WTC11 (cell line): ENCODE measurements at regions not wholly inside any gene's neighbourhood (a gene's known extent, or its start where the extent isn't known, plus 50 kb on each side); places are given as distances from the start of the nearest gene placed in this dataset.

Experiments used
- ATAC-seq: fragments of 200-7000 bp; cut with Tn5 transposase; 2 replicates; pipeline ENCODE4 v1.10.0; 2021; ENCODE audit warnings: mild to moderate bottlenecking, moderate library complexity
- CTCF ChIA-PET: fragments of 300-600 bp; sonication (Branson Sonifier 250); formaldehyde crosslinking; loops from one replicate; lab custom pipeline; 2021; ENCODE audit warnings: antibody characterized with exemption; lab: Charles Lee
- POLR2A ChIA-PET: fragments of 350-600 bp; sonication (Branson Sonifier 250); formaldehyde crosslinking; loops from one replicate; lab custom pipeline; 2021; ENCODE audit warnings: antibody characterized with exemption; lab: Charles Lee
- DNase-seq: peaks from one replicate; pipeline ENCODE4 v3.0.0; 2021; ENCODE audit warnings: low spot score
- H3K27ac Mint-ChIP-seq: 2 replicates; pipeline ENCODE4 v1.8.0; 2021; ENCODE audit warnings: mixed read lengths
- H3K27me3 Mint-ChIP-seq: 2 replicates; pipeline ENCODE4 v1.8.0; 2021; ENCODE audit warnings: low read depth, mild to moderate bottlenecking, moderate library complexity, mixed read lengths
- H3K36me3 Mint-ChIP-seq: 2 replicates; pipeline ENCODE4 v1.8.0; 2021; ENCODE audit warnings: mixed read lengths
- H3K4me1 Mint-ChIP-seq: 2 replicates; pipeline ENCODE4 v1.8.0; 2022; ENCODE audit warnings: mixed read lengths
- H3K4me3 Mint-ChIP-seq: 2 replicates; pipeline ENCODE4 v1.8.0; 2021; ENCODE audit warnings: mild to moderate bottlenecking, moderate library complexity, mixed read lengths
- H3K9me3 Mint-ChIP-seq: 2 replicates; pipeline ENCODE4 v1.8.0; 2021; ENCODE audit warnings: mixed read lengths
- CREB1 ChIP-seq: sonication (generic); formaldehyde crosslinking; IDR thresholded peaks from 2 replicates; pipeline ENCODE4 v1.8.0; 2023; ENCODE audit warnings: mild to moderate bottlenecking, missing genetic modification reagents
- CREM ChIP-seq: sonication (generic); formaldehyde crosslinking; IDR thresholded peaks from 2 replicates; pipeline ENCODE4 v1.8.1; 2022; ENCODE audit warnings: mild to moderate bottlenecking, missing genetic modification reagents, moderate library complexity
- ETV6 ChIP-seq: sonication (generic); formaldehyde crosslinking; IDR thresholded peaks from 2 replicates; pipeline ENCODE4 v1.8.1; 2022; ENCODE audit warnings: mild to moderate bottlenecking, missing genetic modification reagents
- FOXP1 ChIP-seq: sonication (generic); formaldehyde crosslinking; IDR thresholded peaks from 2 replicates; pipeline ENCODE4 v1.8.0; 2022; ENCODE audit warnings: missing genetic modification reagents, mild to moderate bottlenecking, moderate library complexity, borderline replicate concordance
- GABPB1 ChIP-seq: sonication (generic); formaldehyde crosslinking; IDR thresholded peaks from 2 replicates; pipeline ENCODE4 v1.8.1; 2023; ENCODE audit warnings: mild to moderate bottlenecking, missing genetic modification reagents
- GTF2I ChIP-seq: fragments of 250-450 bp; sonication (Bioruptor Pico); conservative IDR thresholded peaks from 2 replicates; pipeline ENCODE4 v1.4.0; 2021; ENCODE audit warnings: mild to moderate bottlenecking
- MXD4 ChIP-seq: fragments of 250-450 bp; sonication (Bioruptor Pico); IDR thresholded peaks from 2 replicates; pipeline ENCODE4 v1.8.0; 2021; ENCODE audit warnings: mild to moderate bottlenecking, moderate library complexity, borderline replicate concordance
- MYBL2 ChIP-seq: sonication (generic); formaldehyde crosslinking; IDR thresholded peaks from 2 replicates; pipeline ENCODE4 v1.8.1; 2023; ENCODE audit warnings: mild to moderate bottlenecking, moderate library complexity, missing genetic modification reagents
- NFYB ChIP-seq: sonication (generic); formaldehyde crosslinking; conservative IDR thresholded peaks from 2 replicates; pipeline ENCODE4 v1.8.0; 2022; ENCODE audit warnings: low read depth, missing genetic modification reagents
- NR1H2 ChIP-seq: sonication (generic); formaldehyde crosslinking; IDR thresholded peaks from 2 replicates; pipeline ENCODE4 v1.9.0; 2021; ENCODE audit warnings: mild to moderate bottlenecking, moderate library complexity, missing genetic modification reagents
- SMAD3 ChIP-seq: sonication (generic); formaldehyde crosslinking; IDR thresholded peaks from 2 replicates; pipeline ENCODE4 v1.8.0; 2022; ENCODE audit warnings: missing genetic modification reagents, mild to moderate bottlenecking, borderline replicate concordance
- SMAD4 ChIP-seq: sonication (generic); formaldehyde crosslinking; IDR thresholded peaks from 2 replicates; pipeline ENCODE4 v1.8.0; 2022; ENCODE audit warnings: mild to moderate bottlenecking, missing genetic modification reagents
- ZNF219 ChIP-seq: sonication (generic); formaldehyde crosslinking; IDR thresholded peaks from 2 replicates; pipeline ENCODE4 v1.8.0; 2023; ENCODE audit warnings: missing genetic modification reagents, mild to moderate bottlenecking, borderline replicate concordance
- TF ChIP-seq, protein P1 (sequence below): fragments of 250-450 bp; sonication (Bioruptor Pico); IDR thresholded peaks from 2 replicates; pipeline ENCODE4 v1.9.0; 2021; ENCODE audit warnings: mild to moderate bottlenecking
- TF ChIP-seq, protein P2 (sequence below): fragments of 250-450 bp; sonication (Bioruptor Pico); IDR thresholded peaks from 2 replicates; pipeline ENCODE4 v1.8.0; 2021; ENCODE audit warnings: mild to moderate bottlenecking
- TF ChIP-seq, protein P3 (sequence below): sonication (generic); formaldehyde crosslinking; IDR thresholded peaks from 2 replicates; pipeline ENCODE4 v1.8.1; 2022; ENCODE audit warnings: low read depth, missing genetic modification reagents, borderline replicate concordance
- TF ChIP-seq, protein P4 (sequence below): sonication (generic); formaldehyde crosslinking; conservative IDR thresholded peaks from 2 replicates; pipeline ENCODE4 v1.8.1; 2023; ENCODE audit warnings: mild to moderate bottlenecking, low read depth, missing genetic modification reagents, moderate library complexity
- TF ChIP-seq, protein P5 (sequence below): sonication (generic); formaldehyde crosslinking; IDR thresholded peaks from 2 replicates; pipeline ENCODE4 v1.8.1; 2023; ENCODE audit warnings: mild to moderate bottlenecking, missing genetic modification reagents, moderate library complexity
- TF ChIP-seq, protein P6 (sequence below): sonication (generic); formaldehyde crosslinking; IDR thresholded peaks from 2 replicates; pipeline ENCODE4 v1.8.0; 2022; ENCODE audit warnings: mild to moderate bottlenecking, missing genetic modification reagents

DNA sequence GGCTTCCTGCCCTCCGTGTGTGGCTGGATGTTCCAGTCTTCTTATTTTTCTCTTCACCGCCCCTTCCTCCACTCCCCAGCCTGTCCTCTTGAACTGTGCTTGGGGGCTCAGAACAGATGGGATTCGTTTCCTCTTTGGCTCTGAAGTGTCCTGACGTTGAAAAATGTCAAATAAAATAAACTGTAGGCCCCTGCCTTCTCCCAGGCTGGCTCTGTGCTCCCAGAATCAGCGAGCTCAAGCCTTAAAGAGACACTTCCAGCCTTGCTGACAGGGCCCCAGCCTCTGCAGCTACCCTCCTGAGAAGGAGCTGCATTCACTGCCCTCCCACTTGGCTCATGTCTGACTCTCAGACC is 104.2 kb upstream of the IPO9 start (continued):
- TF ChIP-seq, protein P1, sequence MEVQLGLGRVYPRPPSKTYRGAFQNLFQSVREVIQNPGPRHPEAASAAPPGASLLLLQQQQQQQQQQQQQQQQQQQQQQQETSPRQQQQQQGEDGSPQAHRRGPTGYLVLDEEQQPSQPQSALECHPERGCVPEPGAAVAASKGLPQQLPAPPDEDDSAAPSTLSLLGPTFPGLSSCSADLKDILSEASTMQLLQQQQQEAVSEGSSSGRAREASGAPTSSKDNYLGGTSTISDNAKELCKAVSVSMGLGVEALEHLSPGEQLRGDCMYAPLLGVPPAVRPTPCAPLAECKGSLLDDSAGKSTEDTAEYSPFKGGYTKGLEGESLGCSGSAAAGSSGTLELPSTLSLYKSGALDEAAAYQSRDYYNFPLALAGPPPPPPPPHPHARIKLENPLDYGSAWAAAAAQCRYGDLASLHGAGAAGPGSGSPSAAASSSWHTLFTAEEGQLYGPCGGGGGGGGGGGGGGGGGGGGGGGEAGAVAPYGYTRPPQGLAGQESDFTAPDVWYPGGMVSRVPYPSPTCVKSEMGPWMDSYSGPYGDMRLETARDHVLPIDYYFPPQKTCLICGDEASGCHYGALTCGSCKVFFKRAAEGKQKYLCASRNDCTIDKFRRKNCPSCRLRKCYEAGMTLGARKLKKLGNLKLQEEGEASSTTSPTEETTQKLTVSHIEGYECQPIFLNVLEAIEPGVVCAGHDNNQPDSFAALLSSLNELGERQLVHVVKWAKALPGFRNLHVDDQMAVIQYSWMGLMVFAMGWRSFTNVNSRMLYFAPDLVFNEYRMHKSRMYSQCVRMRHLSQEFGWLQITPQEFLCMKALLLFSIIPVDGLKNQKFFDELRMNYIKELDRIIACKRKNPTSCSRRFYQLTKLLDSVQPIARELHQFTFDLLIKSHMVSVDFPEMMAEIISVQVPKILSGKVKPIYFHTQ (CRISPR knock-in tag): no peak
- TF ChIP-seq, protein P2, sequence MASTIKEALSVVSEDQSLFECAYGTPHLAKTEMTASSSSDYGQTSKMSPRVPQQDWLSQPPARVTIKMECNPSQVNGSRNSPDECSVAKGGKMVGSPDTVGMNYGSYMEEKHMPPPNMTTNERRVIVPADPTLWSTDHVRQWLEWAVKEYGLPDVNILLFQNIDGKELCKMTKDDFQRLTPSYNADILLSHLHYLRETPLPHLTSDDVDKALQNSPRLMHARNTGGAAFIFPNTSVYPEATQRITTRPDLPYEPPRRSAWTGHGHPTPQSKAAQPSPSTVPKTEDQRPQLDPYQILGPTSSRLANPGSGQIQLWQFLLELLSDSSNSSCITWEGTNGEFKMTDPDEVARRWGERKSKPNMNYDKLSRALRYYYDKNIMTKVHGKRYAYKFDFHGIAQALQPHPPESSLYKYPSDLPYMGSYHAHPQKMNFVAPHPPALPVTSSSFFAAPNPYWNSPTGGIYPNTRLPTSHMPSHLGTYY (CRISPR knock-in tag): no peak
- TF ChIP-seq, protein P3, sequence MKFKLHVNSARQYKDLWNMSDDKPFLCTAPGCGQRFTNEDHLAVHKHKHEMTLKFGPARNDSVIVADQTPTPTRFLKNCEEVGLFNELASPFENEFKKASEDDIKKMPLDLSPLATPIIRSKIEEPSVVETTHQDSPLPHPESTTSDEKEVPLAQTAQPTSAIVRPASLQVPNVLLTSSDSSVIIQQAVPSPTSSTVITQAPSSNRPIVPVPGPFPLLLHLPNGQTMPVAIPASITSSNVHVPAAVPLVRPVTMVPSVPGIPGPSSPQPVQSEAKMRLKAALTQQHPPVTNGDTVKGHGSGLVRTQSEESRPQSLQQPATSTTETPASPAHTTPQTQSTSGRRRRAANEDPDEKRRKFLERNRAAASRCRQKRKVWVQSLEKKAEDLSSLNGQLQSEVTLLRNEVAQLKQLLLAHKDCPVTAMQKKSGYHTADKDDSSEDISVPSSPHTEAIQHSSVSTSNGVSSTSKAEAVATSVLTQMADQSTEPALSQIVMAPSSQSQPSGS: no peak
- TF ChIP-seq, protein P4, sequence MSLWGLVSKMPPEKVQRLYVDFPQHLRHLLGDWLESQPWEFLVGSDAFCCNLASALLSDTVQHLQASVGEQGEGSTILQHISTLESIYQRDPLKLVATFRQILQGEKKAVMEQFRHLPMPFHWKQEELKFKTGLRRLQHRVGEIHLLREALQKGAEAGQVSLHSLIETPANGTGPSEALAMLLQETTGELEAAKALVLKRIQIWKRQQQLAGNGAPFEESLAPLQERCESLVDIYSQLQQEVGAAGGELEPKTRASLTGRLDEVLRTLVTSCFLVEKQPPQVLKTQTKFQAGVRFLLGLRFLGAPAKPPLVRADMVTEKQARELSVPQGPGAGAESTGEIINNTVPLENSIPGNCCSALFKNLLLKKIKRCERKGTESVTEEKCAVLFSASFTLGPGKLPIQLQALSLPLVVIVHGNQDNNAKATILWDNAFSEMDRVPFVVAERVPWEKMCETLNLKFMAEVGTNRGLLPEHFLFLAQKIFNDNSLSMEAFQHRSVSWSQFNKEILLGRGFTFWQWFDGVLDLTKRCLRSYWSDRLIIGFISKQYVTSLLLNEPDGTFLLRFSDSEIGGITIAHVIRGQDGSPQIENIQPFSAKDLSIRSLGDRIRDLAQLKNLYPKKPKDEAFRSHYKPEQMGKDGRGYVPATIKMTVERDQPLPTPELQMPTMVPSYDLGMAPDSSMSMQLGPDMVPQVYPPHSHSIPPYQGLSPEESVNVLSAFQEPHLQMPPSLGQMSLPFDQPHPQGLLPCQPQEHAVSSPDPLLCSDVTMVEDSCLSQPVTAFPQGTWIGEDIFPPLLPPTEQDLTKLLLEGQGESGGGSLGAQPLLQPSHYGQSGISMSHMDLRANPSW (CRISPR knock-in tag): no peak

DNA sequence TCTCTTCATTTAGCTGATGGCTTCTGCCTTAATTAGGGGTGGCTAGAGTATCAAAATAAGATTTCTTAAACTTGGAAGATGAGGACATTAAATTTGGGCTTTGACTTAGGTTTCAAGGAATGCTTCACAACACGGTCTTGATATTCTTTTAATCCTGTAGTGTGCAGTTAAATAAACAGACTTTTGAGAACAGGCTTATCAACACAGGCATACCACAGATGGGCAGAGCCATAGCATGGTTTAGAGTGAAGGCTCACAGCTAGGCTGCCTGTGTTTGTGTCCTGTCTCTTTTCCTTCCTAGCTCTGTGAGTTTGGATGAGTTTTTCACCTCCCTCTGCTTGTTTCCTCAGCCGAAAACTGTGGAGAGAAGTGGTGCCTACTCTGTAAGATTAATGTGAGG is 102.3 kb upstream of the IPO9 start:
- ATAC-seq: no peak
- Mint-ChIP-seq H3K4me3 (no peak overlapping the region), H3K27ac (no peak overlapping the region), H3K27me3 (no peaks in the 10 kb centered on the region), H3K36me3 (no peaks in the 10 kb centered on the region), H3K4me1 (peaks cover 17% of the 10 kb centered on the region), H3K9me3 (no peaks in the 10 kb centered on the region)
- TF ChIP-seq GABPB1 (CRISPR knock-in tag): no peak
- no peak for TF ChIP-seq ETV6 (CRISPR knock-in tag)
- TF ChIP-seq MXD4 (CRISPR knock-in tag): no peak
- no peak for TF ChIP-seq GTF2I (CRISPR knock-in tag)
- no peak for TF ChIP-seq MYBL2 (CRISPR knock-in tag)
- TF ChIP-seq ZNF219 (CRISPR knock-in tag): no peak
- no peak for TF ChIP-seq FOXP1 (CRISPR knock-in tag)
- TF ChIP-seq CREB1: no peak
- TF ChIP-seq SMAD4: no peak
- TF ChIP-seq SMAD3 (CRISPR knock-in tag): no peak
- TF ChIP-seq NR1H2 (CRISPR knock-in tag): no peak
- TF ChIP-seq, protein P4 (CRISPR knock-in tag): no peak
- TF ChIP-seq NFYB: no peak
- TF ChIP-seq, protein P5, sequence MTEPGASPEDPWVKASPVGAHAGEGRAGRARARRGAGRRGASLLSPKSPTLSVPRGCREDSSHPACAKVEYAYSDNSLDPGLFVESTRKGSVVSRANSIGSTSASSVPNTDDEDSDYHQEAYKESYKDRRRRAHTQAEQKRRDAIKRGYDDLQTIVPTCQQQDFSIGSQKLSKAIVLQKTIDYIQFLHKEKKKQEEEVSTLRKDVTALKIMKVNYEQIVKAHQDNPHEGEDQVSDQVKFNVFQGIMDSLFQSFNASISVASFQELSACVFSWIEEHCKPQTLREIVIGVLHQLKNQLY (CRISPR knock-in tag): no peak
- TF ChIP-seq, protein P6, sequence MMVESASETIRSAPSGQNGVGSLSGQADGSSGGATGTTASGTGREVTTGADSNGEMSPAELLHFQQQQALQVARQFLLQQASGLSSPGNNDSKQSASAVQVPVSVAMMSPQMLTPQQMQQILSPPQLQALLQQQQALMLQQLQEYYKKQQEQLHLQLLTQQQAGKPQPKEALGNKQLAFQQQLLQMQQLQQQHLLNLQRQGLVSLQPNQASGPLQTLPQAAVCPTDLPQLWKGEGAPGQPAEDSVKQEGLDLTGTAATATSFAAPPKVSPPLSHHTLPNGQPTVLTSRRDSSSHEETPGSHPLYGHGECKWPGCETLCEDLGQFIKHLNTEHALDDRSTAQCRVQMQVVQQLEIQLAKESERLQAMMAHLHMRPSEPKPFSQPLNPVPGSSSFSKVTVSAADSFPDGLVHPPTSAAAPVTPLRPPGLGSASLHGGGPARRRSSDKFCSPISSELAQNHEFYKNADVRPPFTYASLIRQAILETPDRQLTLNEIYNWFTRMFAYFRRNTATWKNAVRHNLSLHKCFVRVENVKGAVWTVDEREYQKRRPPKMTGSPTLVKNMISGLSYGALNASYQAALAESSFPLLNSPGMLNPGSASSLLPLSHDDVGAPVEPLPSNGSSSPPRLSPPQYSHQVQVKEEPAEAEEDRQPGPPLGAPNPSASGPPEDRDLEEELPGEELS (CRISPR knock-in tag): no peak
- TF ChIP-seq CREM: no peak
- ChIA-PET POLR2A (no interaction called here), CTCF (interaction anchor here (1.6 to 5.5 kb wide), 2 partner anchors 17 to 66 kb away, joined by 5 to 32 read pairs; no protein-coding TSS in a partner anchor)
- no peak for DNase-seq
